Fibroblast of mammary gland (primary cell): ENCODE measurements at regions not wholly inside any gene's neighbourhood (a gene's known extent, or its start where the extent isn't known, plus 50 kb on each side); places are given as distances from the start of the nearest gene placed in this dataset.
"Not testable (repeated sequence)": the region's sequence is repeated elsewhere in the genome, so short reads cannot be mapped to it uniquely, and the experiment has no call there.

Source experiments
- DNase-seq: peaks from one replicate; pipeline ENCODE4 v3.0.0-alpha.2; 2010; ENCODE audit warnings: low read depth
- H3K4me3 ChIP-seq: 2 replicates; pipeline ENCODE4 v1.5.1; 2011; ENCODE audit warnings: low read depth, mild to moderate bottlenecking, low read length, moderate library complexity; ENCODE audit not compliant: control insufficient read depth
- CTCF ChIP-seq: conservative IDR thresholded peaks from 2 replicates; pipeline ENCODE4 v1.5.1; 2011; ENCODE audit warnings: low read depth, low read length, inconsistent platforms; ENCODE audit not compliant: control insufficient read depth, insufficient read depth

DNA sequence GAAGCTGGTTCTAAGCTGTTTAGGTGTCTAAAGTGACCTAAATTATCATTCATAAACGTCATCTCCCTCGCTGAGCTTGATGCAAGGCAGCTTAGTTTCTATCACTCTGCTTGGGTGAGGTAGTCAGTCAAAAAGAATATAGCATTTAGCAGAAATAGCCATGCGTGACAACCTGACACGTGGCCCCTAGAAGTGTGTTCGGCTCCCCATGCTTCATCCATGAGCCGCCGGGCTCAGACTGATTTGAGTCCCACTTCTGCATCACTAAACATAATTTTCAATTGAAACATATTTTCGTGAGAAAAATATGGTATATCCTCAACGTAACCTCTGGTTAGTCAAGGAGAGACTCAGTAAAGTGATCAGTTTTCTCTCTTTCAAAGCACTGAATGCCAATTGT, 459.8 kb downstream of the IRS2 start:
- DNase-seq, result no peak
- no peak overlapping the region for H3K4me3 ChIP-seq
- no peak for TF ChIP-seq CTCF

DNA sequence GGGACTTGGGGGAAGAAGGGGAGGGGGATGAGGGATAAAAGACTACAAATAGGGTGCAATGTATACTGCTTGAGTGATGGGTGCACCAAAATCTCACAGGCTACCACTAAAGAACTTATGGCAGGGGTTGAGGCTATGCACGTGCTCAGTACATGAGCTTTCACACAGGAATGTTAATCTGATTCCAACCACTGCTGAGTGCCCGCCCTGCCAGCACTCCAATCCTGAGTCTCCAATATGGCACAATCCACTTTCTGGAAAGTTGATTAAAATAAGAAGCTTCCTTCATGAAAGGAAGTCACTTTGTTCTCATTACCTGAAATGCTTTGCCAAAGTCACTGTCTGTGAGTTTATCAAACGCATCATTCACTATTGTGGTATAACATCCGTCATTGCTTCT, 463.0 kb downstream of the IRS2 start:
- TF ChIP-seq CTCF, result no peak
- DNase-seq, result no peak
- H3K4me3 ChIP-seq, result no peak overlapping the region

- no peak for DNase-seq
- no peak for TF ChIP-seq CTCF
- H3K4me3 ChIP-seq, result no peak overlapping the region
Observed at GRCh38 chr13:109318945-109319590, 467.3 kb downstream of the IRS2 start.

DNA sequence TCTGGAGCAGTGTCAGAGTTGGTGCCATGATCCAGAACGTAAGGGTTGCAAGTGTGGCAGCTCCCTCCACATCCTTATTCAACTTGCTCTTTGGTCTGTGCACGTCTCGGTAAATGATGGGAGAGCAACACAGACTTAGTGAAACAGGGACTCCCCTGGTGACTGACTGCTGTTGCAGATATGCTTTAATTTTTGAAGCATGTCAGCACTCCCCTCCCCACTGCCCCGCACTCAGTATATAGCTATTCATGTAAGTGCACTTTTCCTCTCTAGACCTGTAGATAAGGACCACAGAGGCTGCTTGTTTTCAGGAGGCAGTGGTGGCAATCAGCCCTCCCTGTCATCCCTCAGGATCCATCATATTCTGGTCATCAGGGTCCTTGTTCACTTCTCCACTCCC, 470.9 kb downstream of the IRS2 start:
- DNase-seq, result no peak
- TF ChIP-seq CTCF, result no peak
- H3K4me3 ChIP-seq, result no peak overlapping the region

GRCh38 chr13:109314101-109314500, 472.3 kb downstream of the IRS2 start:
- no peak for TF ChIP-seq CTCF
- no peak overlapping the region for H3K4me3 ChIP-seq
- no peak for DNase-seq

GRCh38 chr13:109312399-109312798, 474.0 kb downstream of the IRS2 start:
- DNase-seq, result no peak

GRCh38 chr13:109311431-109311976, 474.9 kb downstream of the IRS2 start:
- DNase-seq, H3K4me3 ChIP-seq: not testable (repeated sequence)

More at GRCh38 chr13:109312399-109312798, 474.0 kb downstream of the IRS2 start:
- no peak for TF ChIP-seq CTCF
- no peak overlapping the region for H3K4me3 ChIP-seq
